GM12864 (cell line): ENCODE measurements at regions not wholly inside any gene's neighbourhood (a gene's known extent, or its start where the extent isn't known, plus 50 kb on each side); places are given as distances from the start of the nearest gene placed in this dataset.

Source experiments
- DNase-seq: peaks from one replicate; pipeline ENCODE4 v3.0.0-alpha.2; 2011; ENCODE audit warnings: low read depth
- H3K4me3 ChIP-seq: 2 replicates; pipeline ENCODE4 v1.5.1; 2011; ENCODE audit warnings: mild to moderate bottlenecking, low read depth, low read length, control low read depth
- CTCF ChIP-seq: IDR thresholded peaks from 2 replicates; pipeline ENCODE4 v1.5.1; 2011; ENCODE audit warnings: low read depth, mild to moderate bottlenecking, moderate library complexity, low read length, control low read depth, inconsistent platforms; ENCODE audit errors: missing control alignments

GRCh38 chr2:23007631-23008235 is 377.2 kb upstream of the KLHL29 start:
- no peak for TF ChIP-seq CTCF
- no peak overlapping the region for H3K4me3 ChIP-seq
- no peak for DNase-seq

GRCh38 chr2:23008440-23008839 is 376.5 kb upstream of the KLHL29 start:
- no peak overlapping the region for H3K4me3 ChIP-seq
- TF ChIP-seq CTCF: no peak
- no peak for DNase-seq

- H3K4me3 ChIP-seq: no peak overlapping the region
- TF ChIP-seq CTCF: no peak
- DNase-seq: no peak
These were observed 376.0 kb upstream of the KLHL29 start for GRCh38 chr2:23008951-23009350.

GRCh38 chr2:23009545-23010149 is 375.3 kb upstream of the KLHL29 start:
- TF ChIP-seq CTCF: no peak

GRCh38 chr2:23012499-23012898 is 372.5 kb upstream of the KLHL29 start:
- H3K4me3 ChIP-seq: no peak overlapping the region
- TF ChIP-seq CTCF: no peak
- DNase-seq: no peak

More at GRCh38 chr2:23009545-23010149, 375.3 kb upstream of the KLHL29 start:
- no peak overlapping the region for H3K4me3 ChIP-seq
- no peak for DNase-seq

GRCh38 chr2:23015651-23016200 is 369.3 kb upstream of the KLHL29 start:
- no peak for TF ChIP-seq CTCF
- no peak for DNase-seq

GRCh38 chr2:23019476-23019875 is 365.5 kb upstream of the KLHL29 start:
- TF ChIP-seq CTCF: no peak
- no peak for DNase-seq

More at GRCh38 chr2:23015651-23016200, 369.3 kb upstream of the KLHL29 start:
- H3K4me3 ChIP-seq: no peak overlapping the region

More at GRCh38 chr2:23019476-23019875, 365.5 kb upstream of the KLHL29 start:
- H3K4me3 ChIP-seq: no peak overlapping the region
